B cell (primary cell): ENCODE measurements at regions not wholly inside any gene's neighbourhood (a gene's known extent, or its start where the extent isn't known, plus 50 kb on each side); places are given as distances from the start of the nearest gene placed in this dataset.

Experiments used
- ATAC-seq: fragments of 200-7000 bp; cut with Tn5 transposase; one replicate; pipeline ENCODE4 v1.10.0; 2021; ENCODE audit warnings: low read depth, mild to moderate bottlenecking, moderate number of reproducible peaks, moderate library complexity
- CTCF ChIA-PET: fragments of 350-600 bp; sonication (Branson Sonifier 250); formaldehyde crosslinking; loops from one replicate; lab custom pipeline; 2021; ENCODE audit warnings: antibody characterized with exemption, inconsistent platforms; lab: Charles Lee
- POLR2A ChIA-PET: fragments of 350-600 bp; sonication (Branson Sonifier 250); formaldehyde crosslinking; loops from one replicate; lab custom pipeline; 2021; ENCODE audit warnings: antibody characterized with exemption; lab: Charles Lee
- DNase-seq: peaks from one replicate; pipeline ENCODE4 v3.0.0; 2013
- H2AFZ ChIP-seq: 2 replicates; pipeline ENCODE4 v1.6.1; 2012; ENCODE audit warnings: mild to moderate bottlenecking, low read depth, low read length; ENCODE audit not compliant: insufficient read depth, poor library complexity, severe bottlenecking
- H3K27ac ChIP-seq, 2 donors: 1 replicate in 1 of 2; 2 replicates in 1 of 2; pipeline ENCODE4 v1.5.1; 2012 to 2013; ENCODE audit warnings: low read length in 2 of 2, mild to moderate bottlenecking in 2 of 2, moderate library complexity in 1 of 2
- H3K27me3 ChIP-seq, 4 experiments: fragments of 200-600 bp in 1 of 4; sonication (generic) in 1 of 4; replicated peaks in 1 of 4; 1 replicate in 2 of 4; 2 replicates in 2 of 4; pipeline versions ENCODE4 v1.6.1 to v1.7.0; 2013 to 2016; ENCODE audit warnings: low read length in 3 of 4, mild to moderate bottlenecking in 2 of 4, mixed read lengths in 1 of 4, moderate library complexity in 1 of 4; ENCODE audit not compliant: insufficient read depth in 4 of 4, control insufficient read depth in 3 of 4; ENCODE audit errors: control extremely low read depth in 1 of 4
- H3K36me3 ChIP-seq, 2 experiments: replicated peaks in 1 of 2; 1 replicate in 1 of 2; 2 replicates in 1 of 2; pipeline versions ENCODE4 v1.6.1 to v1.7.1; 2013; ENCODE audit warnings: low read length in 1 of 2; ENCODE audit not compliant: insufficient read depth in 2 of 2, control insufficient read depth in 1 of 2; ENCODE audit errors: control extremely low read depth in 1 of 2, extremely low read depth in 1 of 2
- H3K4me1 ChIP-seq, 2 donors: fragments of 200-600 bp in 1 of 2; sonication (generic) in 1 of 2; 1 replicate in 1 of 2; 2 replicates in 1 of 2; pipeline versions ENCODE4 v1.5.1 to v1.6.1; 2013 to 2017; ENCODE audit warnings: low read length in 2 of 2; ENCODE audit not compliant: control insufficient read depth in 2 of 2, insufficient read depth in 2 of 2
- H3K4me2 ChIP-seq: replicated peaks from 2 replicates; pipeline ENCODE3; 2012; ENCODE audit warnings: mild to moderate bottlenecking, low read depth, low read length; ENCODE audit not compliant: poor library complexity, severe bottlenecking
- H3K4me3 ChIP-seq, 5 experiments: fragments of 200-600 bp in 1 of 5; sonication (generic) in 1 of 5; 1 replicate in 3 of 5; 2 replicates in 2 of 5; pipeline versions ENCODE4 v1.5.1 to v1.7.0; 2011 to 2016; ENCODE audit warnings: low read length in 4 of 5, mild to moderate bottlenecking in 4 of 5, low read depth in 2 of 5, control low read depth in 1 of 5, moderate library complexity in 1 of 5; ENCODE audit not compliant: insufficient read depth in 1 of 5; ENCODE audit errors: control extremely low read depth in 1 of 5, extremely low read depth in 1 of 5
- H3K79me2 ChIP-seq: fragments of 200-600 bp; sonication (generic); one replicate; pipeline ENCODE4 v1.6.0; 2016; ENCODE audit warnings: low read length; ENCODE audit not compliant: control insufficient read depth, insufficient read depth
- H3K9ac ChIP-seq: fragments of 200-600 bp; sonication (generic); 2 replicates; pipeline ENCODE4 v1.6.1; 2017; ENCODE audit warnings: mild to moderate bottlenecking, low read length, moderate library complexity
- H3K9me3 ChIP-seq, 3 donors: one replicate each; pipeline versions ENCODE4 v1.6.1 to v1.7.1; 2013; ENCODE audit warnings: low read length in 2 of 3; ENCODE audit not compliant: control insufficient read depth in 2 of 3, insufficient read depth in 1 of 3; ENCODE audit errors: control extremely low read depth in 1 of 3
- H4K20me1 ChIP-seq: 2 replicates; pipeline ENCODE4 v1.6.0; 2012; ENCODE audit warnings: mild to moderate bottlenecking, low read length; ENCODE audit not compliant: insufficient read depth, control insufficient read depth, poor library complexity, severe bottlenecking
- H3K27ac Mint-ChIP-seq: one replicate; pipeline ENCODE4 v1.8.0; 2021; ENCODE audit warnings: mixed read lengths
- H3K27me3 Mint-ChIP-seq: one replicate; pipeline ENCODE4 v1.8.0; 2021; ENCODE audit warnings: mixed read lengths
- H3K4me1 Mint-ChIP-seq: one replicate; pipeline ENCODE4 v1.8.0; 2021; ENCODE audit warnings: mixed read lengths
- H3K4me3 Mint-ChIP-seq: one replicate; pipeline ENCODE4 v1.8.0; 2021; ENCODE audit warnings: mixed read lengths
- H3K9me3 Mint-ChIP-seq: one replicate; pipeline ENCODE4 v1.8.0; 2022; ENCODE audit warnings: mixed read lengths; ENCODE audit not compliant: insufficient read depth
- CTCF ChIP-seq: fragments of 200-600 bp; IDR thresholded peaks from one replicate; pipeline ENCODE4 v1.8.0; 2022; ENCODE audit warnings: antibody characterized with exemption, mild to moderate bottlenecking
- EZH2 ChIP-seq: IDR thresholded peaks from 2 replicates; pipeline ENCODE4 v1.6.1; 2012; ENCODE audit warnings: borderline replicate concordance, low read depth, mild to moderate bottlenecking, moderate library complexity, low read length; ENCODE audit not compliant: insufficient read depth, poor library complexity, severe bottlenecking
- WGBS: methylation state at CpG from one replicate; pipeline ENCODE4 v1.1.5; 2013; ENCODE audit warnings: missing lambda C conversion rate; ENCODE audit not compliant: insufficient coverage; 5-methylcytosine and 5-hydroxymethylcytosine counted together
- intact Hi-C: fragments of 100-400 bp; cut with micrococcal nuclease; formaldehyde crosslinking; loops from one replicate; pipeline ENCODE4 v1.10.0; 2022

- Histone ChIP-seq H3K36me3 (no peaks in the 10 kb centered on the region), H2AFZ (no peak overlapping the region), H3K27ac (no peak overlapping the region), H3K79me2 (no peaks in the 10 kb centered on the region), H3K4me1 (peaks cover 9 to 16% of the 10 kb centered on the region in 2 donors), H3K4me2 (no peak overlapping the region), H3K27me3 (peaks cover 0 to 38% (median 18%) of the 10 kb centered on the region in 4 experiments), H3K4me3 (no peak overlapping the region), H3K9ac (no peak overlapping the region), H4K20me1 (no peaks in the 10 kb centered on the region), H3K9me3 (no peaks in the 10 kb centered on the region)
- ATAC-seq (no peak), DNase-seq (no peak)
- TF ChIP-seq CTCF (no peak), EZH2 (no peak)
- peaks cover 16% of the 10 kb centered on the region for H3K4me1 Mint-ChIP-seq
- no peak overlapping the region for H3K27ac Mint-ChIP-seq
- WGBS, result no CpG with 5 or more reads among the region's 2 CpGs
- H3K9me3 Mint-ChIP-seq, result no peaks in the 10 kb centered on the region
- intact Hi-C loops, result no loop called here
- no peak overlapping the region for H3K4me3 Mint-ChIP-seq
- ChIA-PET POLR2A (no interaction called here), CTCF (interaction anchor here (3.2 kb wide), 1 partner anchor 895 kb away, joined by 25 read pairs; no protein-coding TSS in a partner anchor)
- H3K27me3 Mint-ChIP-seq, result peaks cover 62% of the 10 kb centered on the region
Observed at GRCh38 chr3:71928212-71928611, 143.3 kb upstream of the PROK2 start.

GRCh38 chr3:71927505-71928066 is 142.6 kb upstream of the PROK2 start:
- no peak overlapping the region for H3K9ac ChIP-seq
- no peak overlapping the region for H3K4me3 Mint-ChIP-seq
- H2AFZ ChIP-seq, result no peak overlapping the region
- H3K4me3 ChIP-seq, result no peak overlapping the region
- ATAC-seq, result no peak
- H3K36me3 ChIP-seq, result no peaks in the 10 kb centered on the region
- H4K20me1 ChIP-seq, result no peaks in the 10 kb centered on the region
- peaks cover 9 to 16% of the 10 kb centered on the region in 2 donors for H3K4me1 ChIP-seq
- H3K27ac Mint-ChIP-seq, result no peak overlapping the region
- H3K9me3 Mint-ChIP-seq, result no peaks in the 10 kb centered on the region
- TF ChIP-seq EZH2 (no peak), CTCF (no peak)
- no peak for DNase-seq
- no peaks in the 10 kb centered on the region for H3K79me2 ChIP-seq
- peaks cover 63% of the 10 kb centered on the region for H3K27me3 Mint-ChIP-seq
- peaks cover 15% of the 10 kb centered on the region for H3K4me1 Mint-ChIP-seq
- intact Hi-C loops, result no loop called here
- ChIA-PET CTCF (interaction anchor here (0.6 to 3.2 kb wide), 3 partner anchors 10 to 895 kb away, joined by 3 to 25 read pairs (median 4); no protein-coding TSS in a partner anchor), POLR2A (no interaction called here)
- H3K27ac ChIP-seq, result no peak overlapping the region
- H3K4me2 ChIP-seq, result no peak overlapping the region
- 80% methylated on average over 1 of the region's 8 CpGs for WGBS
- peaks cover 0 to 40% (median 23%) of the 10 kb centered on the region in 4 experiments for H3K27me3 ChIP-seq
- no peaks in the 10 kb centered on the region for H3K9me3 ChIP-seq
